HL-60 (cell line): ENCODE measurements at regions not wholly inside any gene's neighbourhood (a gene's known extent, or its start where the extent isn't known, plus 50 kb on each side); places are given as distances from the start of the nearest gene placed in this dataset.

Experiments
- GABPA ChIP-seq: IDR thresholded peaks from 2 replicates; pipeline ENCODE4 v1.6.1; 2012; ENCODE audit warnings: low read depth
- POLR2AphosphoS5 ChIP-seq: IDR thresholded peaks from 2 replicates; pipeline ENCODE4 v1.6.1; 2012; ENCODE audit warnings: low read depth
- SPI1 ChIP-seq: IDR thresholded peaks from 2 replicates; pipeline ENCODE4 v1.6.1; 2012; ENCODE audit warnings: low read depth, mild to moderate bottlenecking, borderline replicate concordance
- TF ChIP-seq, protein P1 (sequence below): IDR thresholded peaks from one replicate; pipeline ENCODE4 v1.5.1; 2011; ENCODE audit warnings: low read length, control low read depth, inconsistent platforms; ENCODE audit not compliant: insufficient read depth
- TF ChIP-seq, protein P2 (sequence below): IDR thresholded peaks from 2 replicates; pipeline ENCODE4 v1.6.1; 2012; ENCODE audit warnings: low read depth; ENCODE audit not compliant: insufficient replicate concordance

DNA sequence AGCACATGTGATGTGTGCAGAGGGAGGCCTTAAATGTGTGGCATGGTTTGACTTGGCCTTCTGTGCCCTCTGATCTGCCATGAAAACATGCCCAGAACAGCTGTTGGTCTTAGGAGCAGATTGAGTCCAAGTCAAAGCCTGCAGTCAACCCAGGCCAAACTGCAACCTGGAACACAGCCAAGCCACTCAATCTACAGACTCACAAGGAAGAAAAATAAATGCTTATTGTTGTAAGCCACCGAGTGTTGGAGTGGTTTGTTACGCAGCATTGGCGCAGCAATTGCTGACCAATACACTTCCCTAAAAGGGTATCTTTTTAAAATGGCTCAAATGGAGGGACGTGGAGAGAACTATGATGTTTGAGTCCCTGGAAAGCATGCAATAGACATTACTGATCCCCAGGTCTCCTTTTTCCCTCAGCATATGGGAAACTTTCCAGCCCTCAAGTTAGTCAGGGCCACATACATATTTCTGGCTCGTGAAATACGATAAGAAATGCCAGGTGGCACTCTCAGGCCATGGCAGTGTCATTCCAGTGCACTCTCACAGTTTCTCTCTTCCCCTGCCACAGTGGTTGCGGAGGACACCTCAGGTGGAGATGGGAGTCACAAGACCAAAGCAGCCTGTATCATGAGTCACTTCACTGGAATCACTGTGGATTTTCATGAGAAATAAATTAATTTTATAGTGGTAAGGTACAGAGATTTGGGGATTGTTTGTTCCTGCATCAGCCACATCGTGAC lies 168.0 kb upstream of the ZNF618 start:
- TF ChIP-seq, protein P1, sequence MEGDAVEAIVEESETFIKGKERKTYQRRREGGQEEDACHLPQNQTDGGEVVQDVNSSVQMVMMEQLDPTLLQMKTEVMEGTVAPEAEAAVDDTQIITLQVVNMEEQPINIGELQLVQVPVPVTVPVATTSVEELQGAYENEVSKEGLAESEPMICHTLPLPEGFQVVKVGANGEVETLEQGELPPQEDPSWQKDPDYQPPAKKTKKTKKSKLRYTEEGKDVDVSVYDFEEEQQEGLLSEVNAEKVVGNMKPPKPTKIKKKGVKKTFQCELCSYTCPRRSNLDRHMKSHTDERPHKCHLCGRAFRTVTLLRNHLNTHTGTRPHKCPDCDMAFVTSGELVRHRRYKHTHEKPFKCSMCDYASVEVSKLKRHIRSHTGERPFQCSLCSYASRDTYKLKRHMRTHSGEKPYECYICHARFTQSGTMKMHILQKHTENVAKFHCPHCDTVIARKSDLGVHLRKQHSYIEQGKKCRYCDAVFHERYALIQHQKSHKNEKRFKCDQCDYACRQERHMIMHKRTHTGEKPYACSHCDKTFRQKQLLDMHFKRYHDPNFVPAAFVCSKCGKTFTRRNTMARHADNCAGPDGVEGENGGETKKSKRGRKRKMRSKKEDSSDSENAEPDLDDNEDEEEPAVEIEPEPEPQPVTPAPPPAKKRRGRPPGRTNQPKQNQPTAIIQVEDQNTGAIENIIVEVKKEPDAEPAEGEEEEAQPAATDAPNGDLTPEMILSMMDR, result no peak
- no peak for TF ChIP-seq POLR2AphosphoS5
- TF ChIP-seq, protein P2, sequence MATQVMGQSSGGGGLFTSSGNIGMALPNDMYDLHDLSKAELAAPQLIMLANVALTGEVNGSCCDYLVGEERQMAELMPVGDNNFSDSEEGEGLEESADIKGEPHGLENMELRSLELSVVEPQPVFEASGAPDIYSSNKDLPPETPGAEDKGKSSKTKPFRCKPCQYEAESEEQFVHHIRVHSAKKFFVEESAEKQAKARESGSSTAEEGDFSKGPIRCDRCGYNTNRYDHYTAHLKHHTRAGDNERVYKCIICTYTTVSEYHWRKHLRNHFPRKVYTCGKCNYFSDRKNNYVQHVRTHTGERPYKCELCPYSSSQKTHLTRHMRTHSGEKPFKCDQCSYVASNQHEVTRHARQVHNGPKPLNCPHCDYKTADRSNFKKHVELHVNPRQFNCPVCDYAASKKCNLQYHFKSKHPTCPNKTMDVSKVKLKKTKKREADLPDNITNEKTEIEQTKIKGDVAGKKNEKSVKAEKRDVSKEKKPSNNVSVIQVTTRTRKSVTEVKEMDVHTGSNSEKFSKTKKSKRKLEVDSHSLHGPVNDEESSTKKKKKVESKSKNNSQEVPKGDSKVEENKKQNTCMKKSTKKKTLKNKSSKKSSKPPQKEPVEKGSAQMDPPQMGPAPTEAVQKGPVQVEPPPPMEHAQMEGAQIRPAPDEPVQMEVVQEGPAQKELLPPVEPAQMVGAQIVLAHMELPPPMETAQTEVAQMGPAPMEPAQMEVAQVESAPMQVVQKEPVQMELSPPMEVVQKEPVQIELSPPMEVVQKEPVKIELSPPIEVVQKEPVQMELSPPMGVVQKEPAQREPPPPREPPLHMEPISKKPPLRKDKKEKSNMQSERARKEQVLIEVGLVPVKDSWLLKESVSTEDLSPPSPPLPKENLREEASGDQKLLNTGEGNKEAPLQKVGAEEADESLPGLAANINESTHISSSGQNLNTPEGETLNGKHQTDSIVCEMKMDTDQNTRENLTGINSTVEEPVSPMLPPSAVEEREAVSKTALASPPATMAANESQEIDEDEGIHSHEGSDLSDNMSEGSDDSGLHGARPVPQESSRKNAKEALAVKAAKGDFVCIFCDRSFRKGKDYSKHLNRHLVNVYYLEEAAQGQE, result no peak
- no peak for TF ChIP-seq SPI1
- no peak for TF ChIP-seq GABPA
